ENCODE measurements at regions not wholly inside any gene's neighbourhood (a gene's known extent, or its start where the extent isn't known, plus 50 kb on each side); places are given as distances from the start of the nearest gene placed in this dataset.

DNA sequence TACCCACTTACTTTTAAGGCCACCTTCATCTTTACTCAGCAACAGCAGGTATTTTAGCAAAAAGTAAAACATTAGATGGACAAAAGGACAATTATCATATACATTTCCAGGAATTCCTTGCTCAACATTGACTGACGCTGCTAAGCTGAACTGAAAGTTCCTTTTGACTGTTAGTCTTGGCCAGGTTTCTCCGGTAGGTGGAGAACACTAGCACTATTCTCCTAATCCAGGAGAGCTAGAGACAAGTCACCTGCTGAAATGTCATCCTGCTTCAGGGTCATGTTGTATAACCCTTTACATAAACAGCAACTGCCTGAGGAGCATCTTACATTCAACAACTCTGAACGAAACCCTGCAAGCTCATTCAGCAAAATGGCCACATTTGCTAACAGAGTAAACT is 109.0 kb upstream of the ESRRG start:
- TF ChIP-seq MEF2A (IDR thresholded peaks at IDR 0.05; ENCODE audit: insufficient read depth, low read depth, low read length) (no peak), LARP7 (IDR thresholded peaks at IDR 0.05) (no peak), ZNF217 (IDR thresholded peaks at IDR 0.05) (no peak), MXI1 (IDR thresholded peaks at IDR 0.05; ENCODE audit: low read depth, low read length) (no peak), MTA3 (IDR thresholded peaks at IDR 0.05; ENCODE audit: borderline replicate concordance, low read length) (no peak), JUND (IDR thresholded peaks at IDR 0.05; ENCODE audit: low read depth, low read length) (no peak), ZNF207 (IDR thresholded peaks at IDR 0.05; ENCODE audit: borderline replicate concordance) (no peak), NBN (IDR thresholded peaks at IDR 0.05) (no peak), RBBP5 (conservative IDR thresholded peaks at IDR 0.05) (no peak), NFIC (IDR thresholded peaks at IDR 0.05; ENCODE audit: low read depth, low read length) (no peak), SPI1 (IDR thresholded peaks at IDR 0.05; ENCODE audit: borderline replicate concordance, insufficient read depth, low read depth, low read length) (no peak), CHD2 (IDR thresholded peaks at IDR 0.05; ENCODE audit: borderline replicate concordance, low read depth, low read length) (no peak), EZH2 (IDR thresholded peaks at IDR 0.05; ENCODE audit: borderline replicate concordance, control insufficient read depth, low read depth, low read length) (no peak)
- TF ChIP-seq, protein P1, sequence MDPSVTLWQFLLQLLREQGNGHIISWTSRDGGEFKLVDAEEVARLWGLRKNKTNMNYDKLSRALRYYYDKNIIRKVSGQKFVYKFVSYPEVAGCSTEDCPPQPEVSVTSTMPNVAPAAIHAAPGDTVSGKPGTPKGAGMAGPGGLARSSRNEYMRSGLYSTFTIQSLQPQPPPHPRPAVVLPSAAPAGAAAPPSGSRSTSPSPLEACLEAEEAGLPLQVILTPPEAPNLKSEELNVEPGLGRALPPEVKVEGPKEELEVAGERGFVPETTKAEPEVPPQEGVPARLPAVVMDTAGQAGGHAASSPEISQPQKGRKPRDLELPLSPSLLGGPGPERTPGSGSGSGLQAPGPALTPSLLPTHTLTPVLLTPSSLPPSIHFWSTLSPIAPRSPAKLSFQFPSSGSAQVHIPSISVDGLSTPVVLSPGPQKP (IDR thresholded peaks at IDR 0.05; ENCODE audit: low read depth, low read length), result no peak
- TF ChIP-seq, protein P2, sequence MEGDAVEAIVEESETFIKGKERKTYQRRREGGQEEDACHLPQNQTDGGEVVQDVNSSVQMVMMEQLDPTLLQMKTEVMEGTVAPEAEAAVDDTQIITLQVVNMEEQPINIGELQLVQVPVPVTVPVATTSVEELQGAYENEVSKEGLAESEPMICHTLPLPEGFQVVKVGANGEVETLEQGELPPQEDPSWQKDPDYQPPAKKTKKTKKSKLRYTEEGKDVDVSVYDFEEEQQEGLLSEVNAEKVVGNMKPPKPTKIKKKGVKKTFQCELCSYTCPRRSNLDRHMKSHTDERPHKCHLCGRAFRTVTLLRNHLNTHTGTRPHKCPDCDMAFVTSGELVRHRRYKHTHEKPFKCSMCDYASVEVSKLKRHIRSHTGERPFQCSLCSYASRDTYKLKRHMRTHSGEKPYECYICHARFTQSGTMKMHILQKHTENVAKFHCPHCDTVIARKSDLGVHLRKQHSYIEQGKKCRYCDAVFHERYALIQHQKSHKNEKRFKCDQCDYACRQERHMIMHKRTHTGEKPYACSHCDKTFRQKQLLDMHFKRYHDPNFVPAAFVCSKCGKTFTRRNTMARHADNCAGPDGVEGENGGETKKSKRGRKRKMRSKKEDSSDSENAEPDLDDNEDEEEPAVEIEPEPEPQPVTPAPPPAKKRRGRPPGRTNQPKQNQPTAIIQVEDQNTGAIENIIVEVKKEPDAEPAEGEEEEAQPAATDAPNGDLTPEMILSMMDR (IDR thresholded peaks at IDR 0.05 in 2 of 3, conservative IDR thresholded peaks at IDR 0.05 in 1 of 3; ENCODE audit: control insufficient read depth in 2 of 3, extremely low read depth in 1 of 3, insufficient read depth in 1 of 3, low read depth in 3 of 3, low read length in 3 of 3), result no peak
- Histone ChIP-seq H3K27me3 (replicated peaks in 1 of 2; ENCODE audit: control insufficient read depth in 2 of 2, insufficient read depth in 2 of 2, low read length in 1 of 2) (no peaks in the 10 kb centered on the region), H3K36me3 (ENCODE audit: control insufficient read depth in 2 of 2, insufficient read depth in 2 of 2, low read length in 1 of 2) (no peaks in the 10 kb centered on the region), H2AFZ (ENCODE audit: control insufficient read depth, low read depth, low read length) (no peak overlapping the region), H3K4me1 (ENCODE audit: control insufficient read depth, insufficient read depth, low read length) (no peaks in the 10 kb centered on the region), H4K20me1 (ENCODE audit: control insufficient read depth, insufficient read depth) (no peaks in the 10 kb centered on the region), H3K79me2 (ENCODE audit: control insufficient read depth, insufficient read depth, low read length) (no peaks in the 10 kb centered on the region), H3K4me3 (no peak overlapping the region), H3K4me2 (ENCODE audit: control insufficient read depth, insufficient read depth) (no peak overlapping the region), H3K27ac (ENCODE audit: control insufficient read depth, insufficient read depth) (no peak overlapping the region), H3K9ac (ENCODE audit: control insufficient read depth, insufficient read depth, low read length) (no peak overlapping the region), H3K9me3 (replicated peaks; ENCODE audit: control insufficient read depth, insufficient read depth, low read length) (no peaks in the 10 kb centered on the region)
- ChIA-PET POLR2A (no interaction called here), RAD21 (ENCODE audit: unreplicated experiment) (no interaction called here), CTCF (interaction anchor here (0.6 kb wide), 1 partner anchor 14 kb away, joined by 3 read pairs; no protein-coding TSS in a partner anchor), SMC1A (ENCODE audit: uncharacterized antibody, unreplicated experiment) (interaction anchor here (0.5 kb wide), 1 partner anchor 131 kb away, joined by 3 read pairs; no protein-coding TSS in a partner anchor)
- 0% methylated on average over 3 of the region's 3 CpGs for WGBS (ENCODE audit: insufficient coverage, insufficient replicate concordance, low lambda C conversion rate, missing lambda C conversion rate)
- FAIRE-seq (no peak), DNase-seq (ENCODE audit: low read depth, low spot score) (no peak), ATAC-seq (no peak)
- in situ Hi-C loops (cut with MboI) (no loop called here), intact Hi-C loops (cut with micrococcal nuclease; ENCODE audit: unreplicated experiment) (no loop called here)
- BruUV-seq (replicated peaks), result no TSS peak

All from GM12878 (cell line).